ENCODE measurements at regions not wholly inside any gene's neighbourhood (a gene's known extent, or its start where the extent isn't known, plus 50 kb on each side); places are given as distances from the start of the nearest gene placed in this dataset.

DNA sequence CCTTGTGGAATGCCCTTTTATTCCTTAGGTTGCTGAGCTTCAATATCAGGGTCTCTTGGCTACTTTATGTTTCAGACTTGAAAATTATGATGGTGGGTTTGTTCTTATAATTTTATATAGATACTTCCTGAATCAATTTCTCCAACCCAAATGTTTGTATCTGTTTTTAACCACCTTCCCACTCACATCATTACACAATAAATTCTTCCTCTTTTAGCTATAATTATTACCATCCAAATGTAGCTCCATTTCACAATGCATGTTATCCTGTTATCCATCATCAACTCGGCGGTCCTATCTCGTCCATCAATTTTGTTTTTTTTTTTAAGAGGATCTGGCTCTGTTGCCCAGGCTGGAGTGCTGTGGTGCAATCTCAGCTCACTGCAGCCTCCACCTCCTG, 357.6 kb upstream of the ZP4 start:
- TF ChIP-seq POLR2AphosphoS5 (IDR thresholded peaks at IDR 0.05) (no peak), POLR2A (IDR thresholded peaks at IDR 0.05) (no peak)
- TF ChIP-seq, protein P1, sequence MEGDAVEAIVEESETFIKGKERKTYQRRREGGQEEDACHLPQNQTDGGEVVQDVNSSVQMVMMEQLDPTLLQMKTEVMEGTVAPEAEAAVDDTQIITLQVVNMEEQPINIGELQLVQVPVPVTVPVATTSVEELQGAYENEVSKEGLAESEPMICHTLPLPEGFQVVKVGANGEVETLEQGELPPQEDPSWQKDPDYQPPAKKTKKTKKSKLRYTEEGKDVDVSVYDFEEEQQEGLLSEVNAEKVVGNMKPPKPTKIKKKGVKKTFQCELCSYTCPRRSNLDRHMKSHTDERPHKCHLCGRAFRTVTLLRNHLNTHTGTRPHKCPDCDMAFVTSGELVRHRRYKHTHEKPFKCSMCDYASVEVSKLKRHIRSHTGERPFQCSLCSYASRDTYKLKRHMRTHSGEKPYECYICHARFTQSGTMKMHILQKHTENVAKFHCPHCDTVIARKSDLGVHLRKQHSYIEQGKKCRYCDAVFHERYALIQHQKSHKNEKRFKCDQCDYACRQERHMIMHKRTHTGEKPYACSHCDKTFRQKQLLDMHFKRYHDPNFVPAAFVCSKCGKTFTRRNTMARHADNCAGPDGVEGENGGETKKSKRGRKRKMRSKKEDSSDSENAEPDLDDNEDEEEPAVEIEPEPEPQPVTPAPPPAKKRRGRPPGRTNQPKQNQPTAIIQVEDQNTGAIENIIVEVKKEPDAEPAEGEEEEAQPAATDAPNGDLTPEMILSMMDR (IDR thresholded peaks at IDR 0.05) = no peak
- H3K4me3 ChIP-seq = no peak overlapping the region
- H3K36me3 ChIP-seq = no peaks in the 10 kb centered on the region
- intact Hi-C loops (cut with DNase I) = no loop called here
- H3K9me3 ChIP-seq = no peaks in the 10 kb centered on the region
- H3K27me3 ChIP-seq (replicated peaks; ENCODE audit: insufficient read depth) = no peaks in the 10 kb centered on the region
- WGBS = 79% methylated on average over 3 of the region's 3 CpGs
- no peak for DNase-seq (ENCODE audit: low spot score)
- H3K4me1 ChIP-seq (replicated peaks) = no peaks in the 10 kb centered on the region
- H3K27ac ChIP-seq = no peak overlapping the region

DNA sequence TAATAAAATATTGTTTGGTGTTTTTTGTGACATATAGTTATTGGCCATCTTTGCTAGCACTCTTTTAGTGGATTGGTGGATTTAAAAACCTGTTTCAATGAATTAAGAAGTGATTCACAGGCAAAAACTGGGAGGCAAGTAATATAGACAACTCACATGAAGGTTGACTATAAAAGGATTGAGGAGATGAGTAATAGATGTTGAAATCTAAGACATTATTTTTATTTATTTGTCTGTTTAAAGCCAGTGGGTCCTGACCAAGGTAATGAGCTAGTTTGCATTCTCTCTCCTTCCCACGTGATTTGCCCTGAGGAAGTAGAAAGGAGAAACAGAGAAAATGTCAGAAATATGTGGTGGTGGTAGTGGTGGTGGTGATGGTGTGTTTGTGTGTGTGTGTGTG, 351.5 kb upstream of the ZP4 start:
- Histone ChIP-seq H3K36me3 (no peaks in the 10 kb centered on the region), H3K27me3 (replicated peaks; ENCODE audit: insufficient read depth) (no peaks in the 10 kb centered on the region), H3K27ac (no peak overlapping the region), H3K9me3 (no peaks in the 10 kb centered on the region), H3K4me1 (replicated peaks) (no peaks in the 10 kb centered on the region), H3K4me3 (no peak overlapping the region)
- 59% methylated on average over 1 of the region's 1 CpG for WGBS
- intact Hi-C loops (cut with DNase I) = no loop called here
- TF ChIP-seq POLR2AphosphoS5 (IDR thresholded peaks at IDR 0.05) (no peak), POLR2A (IDR thresholded peaks at IDR 0.05) (no peak)
- TF ChIP-seq, protein P1 (IDR thresholded peaks at IDR 0.05) = no peak
- DNase-seq (ENCODE audit: low spot score) = no peak

DNA sequence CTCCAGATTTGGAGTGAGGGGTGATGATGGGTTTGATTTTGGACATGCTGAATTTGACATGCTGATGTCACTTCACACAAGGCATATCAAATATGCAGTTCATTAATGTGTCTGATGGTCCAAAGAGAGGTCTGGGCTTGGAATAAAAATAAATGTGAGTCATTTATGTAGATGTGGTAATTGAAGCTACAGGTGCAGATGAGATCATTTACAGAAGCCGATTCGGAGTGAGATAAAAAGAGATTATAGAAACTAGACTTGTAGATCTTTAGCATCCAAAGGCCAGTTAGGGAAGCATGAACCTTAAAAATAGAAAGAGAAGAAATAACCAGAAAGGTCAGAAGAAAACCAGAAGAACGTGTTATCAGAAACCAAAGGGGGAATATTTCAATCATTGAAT, 350.9 kb upstream of the ZP4 start:
- Histone ChIP-seq H3K36me3 (no peaks in the 10 kb centered on the region), H3K9me3 (no peaks in the 10 kb centered on the region), H3K27ac (no peak overlapping the region), H3K4me1 (replicated peaks) (no peaks in the 10 kb centered on the region), H3K27me3 (replicated peaks; ENCODE audit: insufficient read depth) (no peaks in the 10 kb centered on the region), H3K4me3 (no peak overlapping the region)
- intact Hi-C loops (cut with DNase I) = no loop called here
- TF ChIP-seq, protein P1 (IDR thresholded peaks at IDR 0.05) = no peak
- TF ChIP-seq POLR2A (IDR thresholded peaks at IDR 0.05) (no peak), POLR2AphosphoS5 (IDR thresholded peaks at IDR 0.05) (no peak)
- WGBS = 94% methylated on average over 3 of the region's 3 CpGs
- no peak for DNase-seq (ENCODE audit: low spot score)

DNA sequence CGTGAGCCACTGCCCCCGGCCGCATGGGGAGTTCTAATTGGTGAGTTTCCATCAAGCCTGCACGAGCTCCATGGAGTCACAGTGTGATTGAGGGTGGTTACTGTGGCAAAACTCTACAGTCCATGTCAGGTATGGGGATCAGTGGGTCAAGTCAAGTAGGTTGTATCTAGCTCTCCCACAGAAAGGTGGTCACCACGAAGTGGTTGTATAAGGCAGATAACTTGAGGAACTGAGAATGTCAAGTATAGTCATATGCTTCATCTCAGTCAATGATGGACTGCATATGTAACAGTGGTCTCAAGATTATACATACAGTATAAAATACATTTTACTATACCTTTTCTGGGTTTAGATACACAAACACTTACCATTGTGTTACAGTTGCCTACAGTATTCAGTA, 348.6 kb upstream of the ZP4 start:
- H3K27me3 ChIP-seq (replicated peaks; ENCODE audit: insufficient read depth) = no peaks in the 10 kb centered on the region
- 92% methylated on average over 5 of the region's 5 CpGs for WGBS
- no peaks in the 10 kb centered on the region for H3K36me3 ChIP-seq
- H3K9me3 ChIP-seq = no peaks in the 10 kb centered on the region
- intact Hi-C loops (cut with DNase I) = no loop called here
- H3K27ac ChIP-seq = no peak overlapping the region
- H3K4me1 ChIP-seq (replicated peaks) = no peaks in the 10 kb centered on the region
- TF ChIP-seq, protein P1 (IDR thresholded peaks at IDR 0.05) = no peak
- no peak for TF ChIP-seq POLR2AphosphoS5 (IDR thresholded peaks at IDR 0.05)
- TF ChIP-seq POLR2A (IDR thresholded peaks at IDR 0.05) = no peak
- H3K4me3 ChIP-seq = no peak overlapping the region
- no peak for DNase-seq (ENCODE audit: low spot score)

DNA sequence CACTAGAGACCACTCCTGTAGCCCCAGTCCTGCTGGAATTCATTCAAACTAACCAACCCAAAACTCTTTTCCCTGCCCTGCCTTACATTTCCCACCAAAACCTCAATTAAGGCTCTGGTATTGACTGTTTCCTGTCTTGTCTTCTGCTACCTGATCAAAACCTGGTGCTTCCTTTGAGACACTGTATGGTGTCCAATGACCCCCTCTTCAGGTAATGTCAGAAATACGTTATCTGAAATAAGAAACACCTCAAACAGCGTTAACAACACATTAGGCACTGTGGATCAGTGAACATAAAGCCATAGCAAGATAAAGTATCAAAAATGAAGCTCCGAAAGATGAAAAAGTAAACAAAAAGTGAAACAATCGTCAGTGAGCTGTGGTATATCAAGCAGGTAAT, 343.2 kb upstream of the ZP4 start:
- Histone ChIP-seq H3K27ac (no peak overlapping the region), H3K4me3 (no peak overlapping the region), H3K36me3 (no peaks in the 10 kb centered on the region), H3K27me3 (replicated peaks; ENCODE audit: insufficient read depth) (no peaks in the 10 kb centered on the region), H3K4me1 (replicated peaks) (no peaks in the 10 kb centered on the region), H3K9me3 (no peaks in the 10 kb centered on the region)
- TF ChIP-seq, protein P1 (IDR thresholded peaks at IDR 0.05) = no peak
- no peak for TF ChIP-seq POLR2AphosphoS5 (IDR thresholded peaks at IDR 0.05)
- TF ChIP-seq POLR2A (IDR thresholded peaks at IDR 0.05) = no peak
- DNase-seq (ENCODE audit: low spot score) = no peak
- intact Hi-C loops (cut with DNase I) = no loop called here
- 43% methylated on average over 4 of the region's 4 CpGs for WGBS
